Astrocyte (in vitro differentiated cells and primary cell): ENCODE measurements at regions not wholly inside any gene's neighbourhood (a gene's known extent, or its start where the extent isn't known, plus 50 kb on each side); places are given as distances from the start of the nearest gene placed in this dataset.

ENCODE experiments used
- DNase-seq: peaks from one replicate; pipeline ENCODE4 v3.0.0-alpha.2; 2010; ENCODE audit warnings: low read depth
- FAIRE-seq: peaks from 2 replicates; lab custom pipeline; 2011; peaks lifted over from hg19 to GRCh38; lab: Jason Lieb, UNC
- H2AFZ ChIP-seq: 2 replicates; pipeline ENCODE4 v1.6.0; 2012; ENCODE audit warnings: low read depth, low read length, inconsistent platforms
- H3K27ac ChIP-seq: 2 replicates; pipeline ENCODE4 v1.5.1; 2011; ENCODE audit warnings: low read depth, low read length, inconsistent platforms
- H3K27me3 ChIP-seq: 2 replicates; pipeline ENCODE4 v1.6.0; 2011; ENCODE audit warnings: low read length, inconsistent platforms; ENCODE audit not compliant: insufficient read depth
- H3K36me3 ChIP-seq: 2 replicates; pipeline ENCODE4 v1.5.1; 2011; ENCODE audit warnings: low read length, inconsistent platforms; ENCODE audit not compliant: insufficient read depth
- H3K4me1 ChIP-seq: 2 replicates; pipeline ENCODE4 v1.5.1; 2011; ENCODE audit warnings: low read length, inconsistent platforms; ENCODE audit not compliant: insufficient read depth
- H3K4me2 ChIP-seq: 2 replicates; pipeline ENCODE4 v1.6.0; 2012; ENCODE audit warnings: low read length, inconsistent platforms
- H3K4me3 ChIP-seq: 2 replicates; pipeline ENCODE4 v1.5.1; 2011; ENCODE audit warnings: low read depth, mild to moderate bottlenecking, low read length, inconsistent platforms; ENCODE audit not compliant: insufficient read depth
- H3K79me2 ChIP-seq: 2 replicates; pipeline ENCODE4 v1.6.0; 2012; ENCODE audit warnings: mild to moderate bottlenecking, low read length, inconsistent platforms; ENCODE audit not compliant: insufficient read depth
- H3K9ac ChIP-seq: 2 replicates; pipeline ENCODE4 v1.6.0; 2012; ENCODE audit warnings: mild to moderate bottlenecking, low read length, inconsistent platforms
- H3K9me3 ChIP-seq: 2 replicates; pipeline ENCODE4 v1.5.1; 2012; ENCODE audit warnings: low read depth, mild to moderate bottlenecking, low read length, inconsistent platforms; ENCODE audit not compliant: insufficient read depth
- H4K20me1 ChIP-seq: 2 replicates; pipeline ENCODE4 v1.6.0; 2012; ENCODE audit warnings: low read length, inconsistent platforms; ENCODE audit not compliant: insufficient read depth
- H3K27ac Mint-ChIP-seq: one replicate; pipeline ENCODE4 v1.8.0; 2021; ENCODE audit warnings: mild to moderate bottlenecking, mixed read lengths; ENCODE audit not compliant: unreplicated experiment
- H3K27me3 Mint-ChIP-seq: one replicate; pipeline ENCODE4 v1.8.0; 2021; ENCODE audit warnings: low read depth, mixed read lengths; ENCODE audit not compliant: unreplicated experiment
- H3K36me3 Mint-ChIP-seq: one replicate; pipeline ENCODE4 v1.8.0; 2021; ENCODE audit warnings: low read depth, mixed read lengths; ENCODE audit not compliant: unreplicated experiment
- H3K4me1 Mint-ChIP-seq: one replicate; pipeline ENCODE4 v1.8.0; 2021; ENCODE audit warnings: low read depth, mixed read lengths; ENCODE audit not compliant: unreplicated experiment
- H3K4me3 Mint-ChIP-seq: one replicate; pipeline ENCODE4 v1.8.0; 2021; ENCODE audit warnings: mild to moderate bottlenecking, moderate library complexity, mixed read lengths; ENCODE audit not compliant: unreplicated experiment
- H3K9me3 Mint-ChIP-seq: one replicate; pipeline ENCODE4 v1.8.0; 2021; ENCODE audit warnings: mild to moderate bottlenecking, mixed read lengths; ENCODE audit not compliant: unreplicated experiment
- EZH2 ChIP-seq: IDR thresholded peaks from 2 replicates; pipeline ENCODE4 v1.6.1; 2012; ENCODE audit warnings: mild to moderate bottlenecking, low read length, inconsistent platforms; ENCODE audit not compliant: insufficient read depth
- TF ChIP-seq, protein P1 (sequence below): IDR thresholded peaks from 2 replicates; pipeline ENCODE4 v1.5.1; 2011; ENCODE audit warnings: low read depth, mild to moderate bottlenecking, inconsistent platforms, low read length, moderate library complexity; ENCODE audit not compliant: insufficient read depth

DNA sequence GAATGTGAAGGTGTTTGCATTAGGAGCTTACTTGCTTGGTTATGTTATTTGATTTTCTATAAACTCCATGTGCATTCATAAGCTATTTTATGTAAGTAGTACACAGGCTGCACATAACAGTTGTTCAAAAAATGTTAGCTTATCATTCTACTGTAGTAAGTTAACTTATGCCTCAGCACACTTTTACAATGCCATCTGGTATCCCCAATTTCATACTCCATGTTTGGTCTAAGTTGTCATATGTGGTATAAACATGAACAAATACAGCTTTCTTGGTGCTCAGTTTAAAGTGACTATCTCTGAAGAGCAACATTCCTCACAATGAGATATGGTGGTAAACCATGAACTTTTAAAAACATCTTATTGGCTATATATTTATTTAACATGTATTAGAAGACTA is 104.3 kb upstream of the LEF1 start:
- Histone ChIP-seq H2AFZ (no peak overlapping the region), H3K36me3 (no peaks in the 10 kb centered on the region), H3K4me3 (no peak overlapping the region), H3K9ac (no peak overlapping the region), H3K79me2 (no peaks in the 10 kb centered on the region), H3K4me2 (no peak overlapping the region), H3K9me3 (no peaks in the 10 kb centered on the region), H3K27ac (no peak overlapping the region), H4K20me1 (no peaks in the 10 kb centered on the region), H3K4me1 (peaks cover 9% of the 10 kb centered on the region), H3K27me3 (no peaks in the 10 kb centered on the region)
- Mint-ChIP-seq H3K4me1 (peaks cover 7% of the 10 kb centered on the region), H3K4me3 (no peak overlapping the region), H3K9me3 (peaks cover under 1% of the 10 kb centered on the region), H3K27me3 (peaks cover 4% of the 10 kb centered on the region), H3K36me3 (no peaks in the 10 kb centered on the region), H3K27ac (no peak overlapping the region)
- DNase-seq (no peak), FAIRE-seq (no peak)
- TF ChIP-seq EZH2, result no peak
- TF ChIP-seq, protein P1, sequence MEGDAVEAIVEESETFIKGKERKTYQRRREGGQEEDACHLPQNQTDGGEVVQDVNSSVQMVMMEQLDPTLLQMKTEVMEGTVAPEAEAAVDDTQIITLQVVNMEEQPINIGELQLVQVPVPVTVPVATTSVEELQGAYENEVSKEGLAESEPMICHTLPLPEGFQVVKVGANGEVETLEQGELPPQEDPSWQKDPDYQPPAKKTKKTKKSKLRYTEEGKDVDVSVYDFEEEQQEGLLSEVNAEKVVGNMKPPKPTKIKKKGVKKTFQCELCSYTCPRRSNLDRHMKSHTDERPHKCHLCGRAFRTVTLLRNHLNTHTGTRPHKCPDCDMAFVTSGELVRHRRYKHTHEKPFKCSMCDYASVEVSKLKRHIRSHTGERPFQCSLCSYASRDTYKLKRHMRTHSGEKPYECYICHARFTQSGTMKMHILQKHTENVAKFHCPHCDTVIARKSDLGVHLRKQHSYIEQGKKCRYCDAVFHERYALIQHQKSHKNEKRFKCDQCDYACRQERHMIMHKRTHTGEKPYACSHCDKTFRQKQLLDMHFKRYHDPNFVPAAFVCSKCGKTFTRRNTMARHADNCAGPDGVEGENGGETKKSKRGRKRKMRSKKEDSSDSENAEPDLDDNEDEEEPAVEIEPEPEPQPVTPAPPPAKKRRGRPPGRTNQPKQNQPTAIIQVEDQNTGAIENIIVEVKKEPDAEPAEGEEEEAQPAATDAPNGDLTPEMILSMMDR, result no peak

DNA sequence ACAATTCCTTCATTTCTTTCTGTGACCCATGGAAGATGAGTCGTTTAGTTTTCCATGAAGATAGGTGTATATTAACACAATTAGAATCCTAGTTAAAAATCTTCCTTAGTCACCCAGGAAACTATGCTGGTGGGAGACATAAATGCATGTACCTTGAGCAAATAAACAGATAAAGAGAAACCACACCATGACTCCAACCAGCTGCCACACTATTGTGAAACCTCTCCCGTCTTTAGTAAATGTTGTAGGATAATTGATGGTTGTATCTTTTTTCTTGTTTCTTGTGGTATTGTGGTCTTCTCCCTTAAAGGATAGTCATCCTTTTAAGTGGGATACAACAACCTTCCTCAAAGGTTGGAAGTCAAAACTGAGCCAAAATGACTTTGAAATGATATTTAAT is 103.8 kb upstream of the LEF1 start:
- Histone ChIP-seq H3K9me3 (no peaks in the 10 kb centered on the region), H2AFZ (no peak overlapping the region), H4K20me1 (no peaks in the 10 kb centered on the region), H3K27me3 (no peaks in the 10 kb centered on the region), H3K27ac (no peak overlapping the region), H3K4me2 (no peak overlapping the region), H3K4me3 (no peak overlapping the region), H3K36me3 (no peaks in the 10 kb centered on the region), H3K9ac (no peak overlapping the region), H3K79me2 (no peaks in the 10 kb centered on the region), H3K4me1 (peaks cover 9% of the 10 kb centered on the region)
- Mint-ChIP-seq H3K4me3 (no peak overlapping the region), H3K9me3 (peaks cover 2% of the 10 kb centered on the region), H3K36me3 (no peaks in the 10 kb centered on the region), H3K27me3 (peaks cover 4% of the 10 kb centered on the region), H3K27ac (no peak overlapping the region), H3K4me1 (peaks cover 7% of the 10 kb centered on the region)
- FAIRE-seq, result no peak
- DNase-seq, result peak; percentile 91
- TF ChIP-seq, protein P1, result no peak
- TF ChIP-seq EZH2, result no peak

DNA sequence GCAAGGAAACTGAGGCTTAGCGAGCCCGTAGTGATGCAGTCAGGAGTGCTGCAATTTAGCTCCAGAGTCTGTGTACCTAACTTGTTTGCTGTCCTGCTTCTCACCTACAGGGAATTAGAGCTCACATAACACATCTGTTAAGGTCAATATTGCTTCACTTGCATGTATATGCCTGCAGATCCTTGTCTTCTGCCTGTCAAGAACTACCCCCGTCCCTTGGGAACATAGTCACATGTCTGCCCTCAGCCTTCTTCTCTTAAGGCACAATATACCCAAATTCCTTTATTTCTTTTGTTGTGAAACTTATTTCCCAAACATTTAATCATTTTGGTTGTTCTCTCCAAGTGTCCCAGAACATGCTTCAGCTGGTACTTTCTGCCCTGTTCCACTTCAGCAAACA is 103.3 kb upstream of the LEF1 start:
- Histone ChIP-seq H3K36me3 (no peaks in the 10 kb centered on the region), H3K79me2 (no peaks in the 10 kb centered on the region), H3K9me3 (no peaks in the 10 kb centered on the region), H3K27ac (no peak overlapping the region), H2AFZ (no peak overlapping the region), H4K20me1 (no peaks in the 10 kb centered on the region), H3K4me3 (no peak overlapping the region), H3K9ac (no peak overlapping the region), H3K4me1 (peaks cover 9% of the 10 kb centered on the region), H3K4me2 (no peak overlapping the region), H3K27me3 (no peaks in the 10 kb centered on the region)
- no peak for FAIRE-seq
- Mint-ChIP-seq H3K27ac (no peak overlapping the region), H3K36me3 (no peaks in the 10 kb centered on the region), H3K9me3 (peaks cover 2% of the 10 kb centered on the region), H3K4me3 (no peak overlapping the region), H3K27me3 (peaks cover 4% of the 10 kb centered on the region), H3K4me1 (peaks cover 7% of the 10 kb centered on the region)
- no peak for DNase-seq
- TF ChIP-seq EZH2, result no peak
- TF ChIP-seq, protein P1, result no peak
